NAMALWA (cell line): ENCODE measurements at regions not wholly inside any gene's neighbourhood (a gene's known extent, or its start where the extent isn't known, plus 50 kb on each side); places are given as distances from the start of the nearest gene placed in this dataset.

Experiments used
- DNase-seq: peaks from one replicate; pipeline ENCODE4 v3.0.0-alpha.2; 2015; ENCODE audit warnings: low spot score

- no peak for DNase-seq
Measured at GRCh38 chr20:24059174-24059573, 70.6 kb upstream of the GGTLC1 start.

- DNase-seq, result no peak
Measured at GRCh38 chr20:24056491-24056890, 67.9 kb upstream of the GGTLC1 start.

GRCh38 chr20:24052599-24053275, 64.2 kb upstream of the GGTLC1 start:
- no peak for DNase-seq

GRCh38 chr20:24051160-24051559, 62.6 kb upstream of the GGTLC1 start:
- DNase-seq, result no peak

GRCh38 chr20:24050119-24050518, 61.5 kb upstream of the GGTLC1 start:
- DNase-seq, result no peak

GRCh38 chr20:24049081-24049480, 60.5 kb upstream of the GGTLC1 start:
- no peak for DNase-seq

GRCh38 chr20:24048024-24048611, 59.5 kb upstream of the GGTLC1 start:
- DNase-seq, result no peak

GRCh38 chr20:24046888-24047287, 58.3 kb upstream of the GGTLC1 start:
- no peak for DNase-seq

- no peak for DNase-seq
Measured at GRCh38 chr20:24045621-24046318, 57.2 kb upstream of the GGTLC1 start.

- DNase-seq, result no peak
Measured at GRCh38 chr20:24043294-24043693, 54.7 kb upstream of the GGTLC1 start.

- DNase-seq, result no peak
Measured at GRCh38 chr20:24042646-24043045, 54.1 kb upstream of the GGTLC1 start.

- DNase-seq, result no peak
Measured at GRCh38 chr20:24040896-24041459, 52.4 kb upstream of the GGTLC1 start.

- DNase-seq, result no peak
Measured at GRCh38 chr20:24039196-24039595, 50.6 kb upstream of the GGTLC1 start.
